HCT116 (cell line): ENCODE measurements at regions not wholly inside any gene's neighbourhood (a gene's known extent, or its start where the extent isn't known, plus 50 kb on each side); places are given as distances from the start of the nearest gene placed in this dataset.

Experiments
- ATAC-seq: fragments of 200-7000 bp; cut with Tn5 transposase; 2 replicates; pipeline ENCODE4 v1.9.1; 2020; ENCODE audit warnings: mild to moderate bottlenecking, moderate library complexity
- BruUV-seq: library from RNA; stranded (reverse); fragments of 400-500 nt; replicated peaks from 2 replicates; lab custom pipeline; 2021; lab: Mats Ljungman, UMichigan
- CTCF ChIA-PET: fragments of 300-600 bp; sonication (Branson Sonifier 250); formaldehyde crosslinking; loops from one replicate; lab custom pipeline; 2021; ENCODE audit warnings: antibody characterized with exemption; lab: Charles Lee
- POLR2A ChIA-PET: fragments of 300-600, 350-600 bp; sonication (Branson Sonifier 250); formaldehyde crosslinking; loops from one replicate; lab custom pipeline; 2021; ENCODE audit warnings: antibody characterized with exemption; lab: Charles Lee
- RAD21 ChIA-PET, 2 experiments: fragments of 300-600 bp; sonication (Branson Sonifier 250); formaldehyde crosslinking; loops; one replicate each; lab custom pipeline; 2023; ENCODE audit warnings: low total read pairs in 2 of 2; ENCODE audit not compliant: uncharacterized antibody in 2 of 2, unreplicated experiment in 2 of 2, low non-redundant PET in 1 of 2; lab: Charles Lee
- DNase-seq: peaks from one replicate; pipeline ENCODE4 v3.0.0-alpha.2; 2010; ENCODE audit warnings: low read depth, low spot score
- H2AFZ ChIP-seq: fragments of 200-600 bp; shearing (Covaris generic), sonication (generic); 2 replicates; pipeline ENCODE4 v1.6.1; 2017; ENCODE audit warnings: low read depth, mixed run types, mixed read lengths, antibody characterized with exemption, low read length; ENCODE audit not compliant: poor library complexity, severe bottlenecking
- H3K27ac ChIP-seq: 2 replicates; pipeline ENCODE4 v1.5.1; 2012; ENCODE audit warnings: low read depth, low read length
- H3K27me3 ChIP-seq: fragments of 200-600 bp; sonication (generic); 2 replicates; pipeline ENCODE4 v1.6.1; 2016; ENCODE audit warnings: mixed run types, low read length, mixed read lengths; ENCODE audit not compliant: insufficient read depth
- H3K36me3 ChIP-seq, 2 experiments: fragments of 200-500 bp in 1 of 2; fragments of 200-600 bp in 1 of 2; sonication (Bioruptor generic) in 1 of 2; sonication (generic) in 1 of 2; 2 replicates each; pipeline versions ENCODE4 v1.5.1 to v1.6.1; 2014 to 2016; ENCODE audit warnings: low read length in 2 of 2, inconsistent platforms in 1 of 2, mixed read lengths in 1 of 2, mixed run types in 1 of 2; ENCODE audit not compliant: insufficient read depth in 2 of 2, control insufficient read depth in 1 of 2
- H3K4me1 ChIP-seq, 2 experiments: fragments of 200-600 bp in 1 of 2; sonication (generic) in 1 of 2; 2 replicates each; pipeline versions ENCODE4 v1.5.1 to v1.6.1; 2012 to 2017; ENCODE audit warnings: low read length in 2 of 2, inconsistent platforms in 1 of 2, mild to moderate bottlenecking in 1 of 2, mixed read lengths in 1 of 2, mixed run types in 1 of 2, moderate library complexity in 1 of 2; ENCODE audit not compliant: insufficient read depth in 2 of 2, control insufficient read depth in 1 of 2
- H3K4me2 ChIP-seq: fragments of 200-600 bp; sonication (generic); 2 replicates; pipeline ENCODE4 v1.6.1; 2017; ENCODE audit warnings: mixed run types, low read length, mixed read lengths
- H3K4me3 ChIP-seq, 2 experiments: fragments of 200-600 bp in 1 of 2; sonication (generic) in 1 of 2; replicated peaks in 1 of 2; 2 replicates each; pipeline ENCODE4 v1.5.1; 2011 to 2016; ENCODE audit warnings: low read length in 2 of 2, control low read depth in 1 of 2, low read depth in 1 of 2, mild to moderate bottlenecking in 1 of 2, mixed read lengths in 1 of 2, mixed run types in 1 of 2
- H3K79me2 ChIP-seq: fragments of 200-600 bp; sonication (generic); 2 replicates; pipeline ENCODE4 v1.6.1; 2017; ENCODE audit warnings: mild to moderate bottlenecking, mixed run types, low read length, moderate library complexity, mixed read lengths; ENCODE audit not compliant: insufficient read depth
- H3K9ac ChIP-seq: fragments of 200-600 bp; sonication (generic); 2 replicates; pipeline ENCODE4 v1.6.1; 2016; ENCODE audit warnings: low read length, mixed read lengths
- H3K9me2 ChIP-seq: fragments of 200-600 bp; sonication (generic), shearing (Covaris generic); 2 replicates; pipeline ENCODE4 v1.6.1; 2017; ENCODE audit warnings: mixed run types, mild to moderate bottlenecking, moderate library complexity; ENCODE audit not compliant: insufficient read depth
- H3K9me3 ChIP-seq, 2 experiments: fragments of 200-500 bp in 1 of 2; fragments of 200-600 bp in 1 of 2; sonication (Bioruptor generic) in 1 of 2; sonication (generic) in 1 of 2; 2 replicates each; pipeline ENCODE4 v1.6.1; 2014 to 2017; ENCODE audit warnings: low read length in 2 of 2, mixed read lengths in 2 of 2, inconsistent platforms in 1 of 2, low read depth in 1 of 2, mild to moderate bottlenecking in 1 of 2, mixed run types in 1 of 2, moderate library complexity in 1 of 2; ENCODE audit not compliant: control insufficient read depth in 1 of 2, insufficient read depth in 1 of 2
- H4K20me1 ChIP-seq: fragments of 200-600 bp; sonication (generic), shearing (Covaris generic); 2 replicates; pipeline ENCODE4 v1.6.1; 2017; ENCODE audit warnings: mixed run types, mild to moderate bottlenecking, moderate library complexity; ENCODE audit not compliant: insufficient read depth
- ATF3 ChIP-seq: IDR thresholded peaks from 2 replicates; pipeline ENCODE4 v1.6.1; 2012
- CBX3 ChIP-seq: IDR thresholded peaks from 2 replicates; pipeline ENCODE4 v1.6.1; 2012; ENCODE audit warnings: low read depth
- CEBPB ChIP-seq: IDR thresholded peaks from 2 replicates; pipeline ENCODE4 v1.6.1; 2012; ENCODE audit warnings: low read depth
- CTCF ChIP-seq, 3 experiments: fragments of 200-600 bp in 1 of 3; sonication (generic) in 1 of 3; IDR thresholded peaks in 2 of 3; conservative IDR thresholded peaks in 1 of 3; 2 replicates each; pipeline ENCODE4 v1.5.1; 2012 to 2017; ENCODE audit warnings: low read depth in 2 of 3, low read length in 2 of 3, antibody characterized with exemption in 1 of 3, borderline replicate concordance in 1 of 3, control low read depth in 1 of 3, mild to moderate bottlenecking in 1 of 3, mixed read lengths in 1 of 3, mixed run types in 1 of 3, moderate library complexity in 1 of 3; ENCODE audit not compliant: insufficient read depth in 1 of 3
- ELF1 ChIP-seq: IDR thresholded peaks from 2 replicates; pipeline ENCODE4 v1.6.1; 2012; ENCODE audit warnings: low read depth, borderline replicate concordance
- EZH2 ChIP-seq: fragments of 200-600 bp; sonication (generic); IDR thresholded peaks from 2 replicates; pipeline ENCODE4 v1.6.1; 2017; ENCODE audit warnings: antibody characterized with exemption, mixed run types
- EZH2phosphoT487 ChIP-seq: fragments of 200-600 bp; IDR thresholded peaks from 2 replicates; pipeline ENCODE4 v1.6.1; 2018; ENCODE audit warnings: antibody characterized with exemption, borderline replicate concordance
- MAX ChIP-seq: IDR thresholded peaks from 2 replicates; pipeline ENCODE4 v1.6.1; 2012
- POLR2A ChIP-seq: IDR thresholded peaks from 2 replicates; pipeline ENCODE4 v1.7.0; 2011; ENCODE audit warnings: borderline replicate concordance; ENCODE audit not compliant: insufficient read depth, insufficient read length; ENCODE audit errors: extremely low read depth
- POLR2AphosphoS5 ChIP-seq: IDR thresholded peaks from 2 replicates; pipeline ENCODE4 v1.6.1; 2011; ENCODE audit warnings: mild to moderate bottlenecking, low read depth, low read length, moderate library complexity
- REST ChIP-seq: IDR thresholded peaks from 2 replicates; pipeline ENCODE4 v1.6.1; 2012; ENCODE audit warnings: low read depth
- SIN3A ChIP-seq: IDR thresholded peaks from 2 replicates; pipeline ENCODE4 v1.6.1; 2012; ENCODE audit warnings: low read depth
- SP1 ChIP-seq: IDR thresholded peaks from 2 replicates; pipeline ENCODE4 v1.6.1; 2012; ENCODE audit warnings: low read depth
- TCF7L2 ChIP-seq: IDR thresholded peaks from 2 replicates; pipeline ENCODE4 v1.7.0; 2011; ENCODE audit warnings: borderline replicate concordance, inconsistent platforms; ENCODE audit not compliant: insufficient read depth, insufficient read length; ENCODE audit errors: extremely low read depth
- YY1 ChIP-seq: IDR thresholded peaks from 2 replicates; pipeline ENCODE4 v1.6.1; 2011; ENCODE audit warnings: low read length, low read depth, moderate library complexity, mild to moderate bottlenecking; ENCODE audit not compliant: insufficient replicate concordance; ENCODE audit errors: extremely low read depth
- ZFX ChIP-seq: fragments of 450-650 bp; IDR thresholded peaks from 2 replicates; pipeline ENCODE4 v1.6.1; 2017
- intact Hi-C: fragments of 100-400 bp; cut with micrococcal nuclease; formaldehyde crosslinking; loops from 2 replicates; pipeline ENCODE4 v1.10.0; 2022

- intact Hi-C loops: no loop called here
- TF ChIP-seq REST (no peak), EZH2 (no peak), MAX (no peak), YY1 (no peak), SIN3A (no peak), TCF7L2 (no peak), CEBPB (no peak), ELF1 (no peak), EZH2phosphoT487 (no peak), ZFX (no peak), SP1 (no peak), CBX3 (no peak), POLR2AphosphoS5 (no peak), ATF3 (no peak), CTCF (IDR thresholded peaks at IDR 0.05 in 2 of 3, conservative IDR thresholded peaks at IDR 0.05 in 1 of 3; ENCODE audit: borderline replicate concordance in 1 of 3, insufficient read depth in 1 of 3, low read depth in 2 of 3, low read length in 2 of 3) (no peak), POLR2A (no peak)
- no peaks in the 10 kb centered on the region for H3K27me3 ChIP-seq
- POLR2A ChIA-PET: no interaction called here
- H3K79me2 ChIP-seq: no peaks in the 10 kb centered on the region
- no peak overlapping the region for H3K27ac ChIP-seq
- ATAC-seq (no peak), DNase-seq (no peak)
- H3K9ac ChIP-seq: no peak overlapping the region
- no peaks in the 10 kb centered on the region for H3K36me3 ChIP-seq
- no peaks in the 10 kb centered on the region for H4K20me1 ChIP-seq
- H3K4me2 ChIP-seq: no peak overlapping the region
- RAD21 ChIA-PET: no interaction called here
- BruUV-seq: no TSS peak
- no peaks in the 10 kb centered on the region for H3K9me3 ChIP-seq
- no peaks in the 10 kb centered on the region for H3K9me2 ChIP-seq
- no peak overlapping the region for H2AFZ ChIP-seq
- CTCF ChIA-PET: no interaction called here
- no peaks in the 10 kb centered on the region; a peak in 1 of 4 replicates for H3K4me1 ChIP-seq
- H3K4me3 ChIP-seq: no peak overlapping the region
Observed at GRCh38 chr4:85151371-85151770, 184.9 kb upstream of the WDFY3 start.
